Vagina (tissue), 2 donors: ENCODE measurements at regions not wholly inside any gene's neighbourhood (a gene's known extent, or its start where the extent isn't known, plus 50 kb on each side); places are given as distances from the start of the nearest gene placed in this dataset.

Experiments
- POLR2A ChIP-seq, 2 donors: fragments of 450-650 bp; IDR thresholded peaks; one replicate each; pipeline ENCODE4 v1.6.1; 2017; ENCODE audit warnings: antibody characterized with exemption in 2 of 2, mild to moderate bottlenecking in 2 of 2, moderate library complexity in 2 of 2
- TF ChIP-seq, protein P1 (sequence below), 3 experiments: fragments of 450-650 bp in 2 of 3; fragments of 200-600 bp in 1 of 3; sonication (generic) in 1 of 3; IDR thresholded peaks; one replicate each; pipeline ENCODE4 v1.5.1; 2017 to 2019; ENCODE audit warnings: antibody characterized with exemption in 3 of 3, mild to moderate bottlenecking in 2 of 3, moderate library complexity in 2 of 3

DNA sequence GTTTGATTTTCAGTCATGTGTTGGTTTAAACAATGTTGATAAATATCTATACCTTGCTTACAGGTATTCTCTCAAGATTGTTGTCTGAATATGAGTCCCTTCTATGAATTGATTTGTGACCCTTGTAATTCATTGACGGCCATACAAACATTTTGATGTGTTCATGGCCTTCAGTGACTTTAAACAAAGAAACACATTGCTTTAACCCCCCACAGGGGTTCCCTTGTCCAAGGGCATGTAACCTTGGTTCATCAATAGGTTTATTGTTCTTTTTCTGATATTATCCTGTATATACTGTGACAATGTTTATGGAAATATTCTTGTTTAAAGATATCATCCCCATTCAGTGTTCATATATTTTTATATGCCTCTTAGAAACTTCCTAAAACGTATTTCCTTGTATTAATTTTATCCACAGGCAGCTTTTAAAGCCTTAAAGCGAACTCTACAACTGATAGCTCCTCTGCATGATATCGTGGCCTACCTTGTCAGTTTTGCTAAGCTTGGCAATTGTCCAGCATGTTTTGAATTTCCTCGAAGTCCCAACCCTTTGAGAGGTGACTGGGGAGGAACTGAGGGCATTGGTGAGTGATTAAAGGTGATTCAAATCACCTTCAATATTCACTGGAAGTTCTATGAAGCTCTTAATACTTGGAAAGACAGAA, 87.0 kb downstream of the CD164 start:
- TF ChIP-seq, protein P1, sequence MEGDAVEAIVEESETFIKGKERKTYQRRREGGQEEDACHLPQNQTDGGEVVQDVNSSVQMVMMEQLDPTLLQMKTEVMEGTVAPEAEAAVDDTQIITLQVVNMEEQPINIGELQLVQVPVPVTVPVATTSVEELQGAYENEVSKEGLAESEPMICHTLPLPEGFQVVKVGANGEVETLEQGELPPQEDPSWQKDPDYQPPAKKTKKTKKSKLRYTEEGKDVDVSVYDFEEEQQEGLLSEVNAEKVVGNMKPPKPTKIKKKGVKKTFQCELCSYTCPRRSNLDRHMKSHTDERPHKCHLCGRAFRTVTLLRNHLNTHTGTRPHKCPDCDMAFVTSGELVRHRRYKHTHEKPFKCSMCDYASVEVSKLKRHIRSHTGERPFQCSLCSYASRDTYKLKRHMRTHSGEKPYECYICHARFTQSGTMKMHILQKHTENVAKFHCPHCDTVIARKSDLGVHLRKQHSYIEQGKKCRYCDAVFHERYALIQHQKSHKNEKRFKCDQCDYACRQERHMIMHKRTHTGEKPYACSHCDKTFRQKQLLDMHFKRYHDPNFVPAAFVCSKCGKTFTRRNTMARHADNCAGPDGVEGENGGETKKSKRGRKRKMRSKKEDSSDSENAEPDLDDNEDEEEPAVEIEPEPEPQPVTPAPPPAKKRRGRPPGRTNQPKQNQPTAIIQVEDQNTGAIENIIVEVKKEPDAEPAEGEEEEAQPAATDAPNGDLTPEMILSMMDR (IDR thresholded peaks at IDR 0.05), result no peak
- no peak for TF ChIP-seq POLR2A (IDR thresholded peaks at IDR 0.05)
